SIG-M5 treated with dmso at 0.1 percent for 504 hours (cell line): ENCODE measurements at regions not wholly inside any gene's neighbourhood (a gene's known extent, or its start where the extent isn't known, plus 50 kb on each side); places are given as distances from the start of the nearest gene placed in this dataset.

Experiments used
- DNase-seq: peaks from one replicate; lab custom pipeline; 2025; ENCODE audit not compliant: unreplicated experiment; lab: John Stamatoyannopoulos, UW

DNA sequence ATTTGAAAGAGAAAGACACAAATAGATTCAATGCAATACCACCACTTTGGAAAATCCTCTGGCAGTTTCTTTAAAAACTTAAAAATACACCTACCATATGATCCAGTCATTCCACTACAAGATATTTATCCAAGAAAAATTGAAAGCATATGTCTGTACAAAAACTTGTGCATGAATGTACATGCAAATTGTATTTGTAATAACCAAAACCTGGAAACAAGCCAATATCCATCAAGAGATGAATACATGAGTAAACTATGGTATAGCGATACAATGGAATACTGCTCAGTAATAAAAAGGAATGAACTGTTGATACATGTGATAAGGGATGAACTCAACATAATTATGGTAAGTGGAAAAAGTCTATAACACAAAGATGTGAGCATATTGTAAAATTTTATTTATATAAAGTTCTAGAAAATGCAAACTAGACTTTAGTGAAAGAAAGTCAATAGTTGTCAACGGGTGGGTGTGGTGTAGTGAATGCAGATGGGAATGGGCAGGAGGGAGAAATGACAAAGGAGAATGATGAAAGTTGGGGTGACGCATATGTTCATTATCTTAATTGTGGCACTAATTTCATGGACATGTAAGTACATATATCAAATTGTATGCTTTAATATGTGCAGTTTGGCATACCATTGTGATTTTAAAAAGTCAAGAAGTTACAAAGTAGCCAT lies 347.5 kb downstream of the SAMD5 start:
- DNase-seq, result no peak

DNA sequence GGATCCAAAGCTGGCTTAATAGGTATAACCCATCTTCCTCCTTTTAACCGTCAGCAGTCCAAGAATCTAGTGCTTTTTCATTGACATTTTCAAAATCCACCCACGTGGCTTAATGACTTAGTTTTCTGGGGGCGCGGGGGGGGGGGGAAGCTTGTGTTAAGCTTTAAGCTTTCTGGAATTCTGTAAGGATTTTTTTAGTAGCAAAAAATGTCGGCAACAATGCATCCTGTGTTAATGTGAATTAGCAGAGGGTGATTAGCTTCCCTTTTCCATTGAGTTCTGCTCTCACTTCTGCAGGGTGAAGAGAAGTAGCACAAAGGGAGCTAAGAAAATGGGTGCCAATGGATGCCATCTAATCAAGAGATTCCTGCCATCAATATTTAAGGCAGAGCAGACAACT lies 348.2 kb downstream of the SAMD5 start:
- DNase-seq, result no peak

DNA sequence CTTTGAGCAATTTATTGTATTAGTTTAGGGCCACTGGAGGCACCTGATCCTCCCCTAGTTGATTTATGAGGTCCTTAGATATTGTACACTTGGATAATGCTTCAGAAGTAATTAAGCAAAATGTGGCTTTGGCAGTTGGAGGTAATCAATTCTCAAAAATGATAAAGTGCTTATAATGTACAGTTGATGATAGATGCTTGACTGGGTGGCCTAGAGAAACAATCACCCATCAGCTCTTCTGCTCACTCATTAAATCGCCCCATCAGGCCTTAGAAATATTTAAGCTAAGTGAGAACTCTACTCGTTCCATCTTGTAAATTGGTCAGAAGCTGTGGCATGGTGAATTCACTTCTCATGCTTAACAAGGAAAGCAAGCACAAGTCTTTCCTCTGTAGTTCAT lies 349.9 kb downstream of the SAMD5 start:
- no peak for DNase-seq

DNA sequence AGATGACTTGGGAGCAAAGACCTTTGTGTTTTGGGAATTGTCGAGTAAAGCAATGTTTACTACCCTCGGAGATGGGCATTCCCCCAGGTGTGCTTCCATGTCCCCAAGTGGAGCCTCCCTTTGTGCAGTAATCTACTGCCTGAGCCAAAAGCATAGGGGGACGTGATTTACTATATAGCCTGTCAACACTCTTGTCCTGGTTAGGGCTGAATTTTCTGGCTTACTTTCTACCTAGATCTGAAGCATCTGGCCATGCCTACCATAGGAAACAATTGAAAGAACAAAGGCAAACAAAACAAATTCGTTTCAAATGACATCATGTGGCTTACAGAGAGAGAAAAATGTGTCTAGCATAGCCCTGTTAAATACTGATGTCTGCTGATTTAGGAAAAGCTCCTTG lies 350.6 kb downstream of the SAMD5 start:
- no peak for DNase-seq

DNA sequence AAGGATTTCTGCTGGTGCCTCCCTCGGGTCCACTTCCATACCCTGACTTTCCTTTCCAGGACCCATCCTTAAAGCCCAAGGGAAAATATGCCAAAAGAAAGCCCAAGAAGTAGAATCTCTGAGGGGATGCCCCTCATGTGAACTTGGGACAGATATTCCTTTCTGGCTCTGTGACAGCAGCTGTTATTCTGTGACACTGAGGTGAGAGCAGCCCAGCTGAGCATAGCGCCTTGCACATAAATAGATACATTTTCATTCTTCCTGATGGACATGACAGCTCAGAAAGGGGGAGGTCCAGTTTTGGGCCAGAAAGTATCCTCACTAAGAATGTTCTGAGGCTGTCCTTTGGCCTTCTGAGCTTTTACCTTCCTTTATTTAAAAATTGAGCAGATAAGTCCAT lies 353.2 kb downstream of the SAMD5 start:
- DNase-seq, result no peak

DNA sequence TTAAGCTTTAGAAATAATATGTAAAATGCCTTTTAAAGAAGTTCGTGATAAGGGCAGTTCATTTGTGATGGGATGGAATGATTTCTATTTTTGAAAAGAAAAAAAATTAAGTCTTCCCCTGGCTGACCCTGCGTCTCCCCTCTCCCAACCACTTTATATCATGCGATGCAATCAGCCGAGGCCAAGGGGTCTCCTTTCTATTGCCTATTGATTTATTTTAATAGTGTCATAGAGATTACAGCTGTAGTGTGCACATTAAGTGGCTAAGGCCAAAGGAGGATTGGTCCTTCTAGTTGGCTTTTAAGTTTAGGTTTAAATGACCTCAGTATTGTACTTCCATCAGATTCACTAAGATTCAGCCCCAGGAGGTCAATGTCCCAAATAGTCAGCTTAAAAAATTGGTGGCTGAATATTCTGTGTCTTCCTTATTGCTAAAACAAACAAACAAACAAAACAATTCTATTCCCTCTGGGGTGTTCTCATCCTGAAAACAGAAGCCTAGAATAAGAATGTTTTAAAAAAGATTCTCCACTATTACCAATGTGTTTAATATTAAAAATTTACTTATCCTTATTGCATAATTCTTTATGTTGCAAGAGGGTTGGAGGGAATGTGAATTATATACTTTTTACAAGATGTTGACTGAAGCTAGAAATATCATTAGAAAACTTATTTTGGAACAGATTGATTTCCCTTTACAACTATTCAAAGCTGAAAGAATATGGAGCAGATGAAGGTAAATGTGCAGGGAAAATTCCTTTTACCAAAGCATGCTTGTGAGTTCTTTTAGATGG lies 359.1 kb downstream of the SAMD5 start:
- no peak for DNase-seq

DNA sequence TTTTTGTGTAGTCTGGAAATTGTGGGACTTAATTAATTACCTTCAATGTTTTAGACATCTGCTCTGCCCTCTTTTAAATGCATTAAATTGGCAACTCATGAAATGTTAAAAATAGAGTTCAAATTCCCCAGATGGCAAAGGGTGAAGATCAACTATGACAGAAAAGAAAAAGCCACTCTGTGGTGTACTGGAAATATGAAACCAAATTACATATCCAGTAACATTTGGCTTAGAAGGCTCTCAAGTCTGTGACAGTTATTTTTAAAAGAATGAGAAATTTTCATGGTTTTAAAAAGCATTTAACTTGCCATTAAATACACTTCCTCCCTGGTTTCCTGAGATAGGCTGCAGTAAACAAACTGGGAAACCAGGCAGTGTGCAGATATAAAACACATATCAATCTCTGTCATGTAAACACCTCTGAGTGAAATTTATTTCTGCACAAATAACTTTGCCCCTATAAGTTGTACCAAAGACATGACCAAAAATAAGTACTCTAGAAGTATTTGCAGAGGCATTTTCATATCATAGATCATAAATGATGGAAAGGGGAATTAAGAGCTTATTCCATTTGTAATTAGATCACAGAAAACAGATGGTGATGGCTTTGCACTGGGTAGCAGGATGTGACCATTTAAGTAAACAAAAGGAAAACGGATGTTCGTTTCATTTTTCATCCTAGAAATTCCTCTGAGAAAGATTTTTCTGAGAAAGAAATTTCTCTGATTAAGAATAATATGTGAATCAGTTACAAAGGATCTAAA lies 360.1 kb downstream of the SAMD5 start:
- no peak for DNase-seq

DNA sequence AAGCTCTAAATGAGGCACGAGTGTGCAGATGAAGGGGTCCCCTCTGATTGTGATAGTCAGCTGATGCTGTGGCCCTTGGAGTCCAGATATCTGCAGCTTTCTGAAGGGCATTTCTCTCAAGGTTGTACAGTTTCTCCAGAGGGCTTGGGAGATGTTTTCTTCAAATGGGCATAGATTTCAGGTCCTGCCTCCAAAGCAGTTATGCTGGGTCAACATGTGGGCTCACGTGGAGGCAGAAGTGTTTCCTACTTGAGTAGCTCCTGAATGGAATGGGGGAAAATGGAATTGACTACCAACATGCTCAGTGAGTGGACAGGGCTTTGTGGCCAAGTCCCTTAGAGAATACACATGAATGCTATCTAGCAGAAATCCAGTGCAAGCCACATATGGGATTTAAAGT lies 360.7 kb downstream of the SAMD5 start:
- DNase-seq, result no peak

DNA sequence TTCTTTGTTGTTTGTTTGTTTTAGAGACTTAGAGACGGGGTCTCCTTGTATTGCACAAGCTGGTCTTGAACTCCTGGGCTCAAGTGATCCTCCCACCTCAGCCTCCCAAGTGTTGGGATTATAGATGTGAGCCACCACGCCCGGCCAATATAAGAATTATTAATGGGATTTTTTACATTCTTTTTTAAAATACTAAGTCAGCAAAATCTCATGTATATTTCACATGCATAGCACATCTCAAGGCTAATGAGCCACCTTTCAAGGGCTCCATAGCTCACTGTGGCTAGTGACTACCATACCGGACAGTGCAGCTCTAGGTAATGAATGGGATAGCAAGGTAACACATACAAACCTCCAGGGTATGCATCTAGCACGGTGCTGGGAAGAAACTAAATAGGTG lies 361.4 kb downstream of the SAMD5 start:
- no peak for DNase-seq

DNA sequence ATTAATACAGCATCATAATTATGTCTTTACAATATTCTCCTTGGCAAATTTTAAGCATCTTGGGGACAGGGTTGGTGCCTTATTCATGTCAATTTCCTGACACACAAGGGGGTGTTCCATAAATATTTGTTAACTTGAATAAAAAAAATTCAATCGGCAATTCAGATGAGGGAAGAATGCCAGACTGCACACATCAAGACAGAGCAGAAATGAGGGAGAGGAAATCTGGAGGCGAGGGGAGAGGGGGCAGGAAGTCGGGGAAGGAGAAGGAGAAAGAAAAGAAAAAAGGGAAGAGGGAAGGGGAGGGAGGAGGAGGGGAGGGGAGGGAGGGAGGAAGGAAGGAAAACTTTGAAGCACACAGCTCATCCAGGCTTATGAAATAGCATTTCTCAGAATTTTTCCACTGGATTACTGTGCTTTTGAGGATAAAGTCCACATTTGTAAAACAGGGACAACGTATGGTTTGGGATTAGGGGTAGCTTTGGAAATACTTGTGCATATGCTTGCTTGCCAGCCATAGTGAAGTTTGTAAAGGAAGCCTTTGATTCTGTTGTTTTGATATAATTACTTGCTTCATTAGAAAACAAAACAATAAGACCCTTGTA lies 362.1 kb downstream of the SAMD5 start:
- DNase-seq, result no peak

DNA sequence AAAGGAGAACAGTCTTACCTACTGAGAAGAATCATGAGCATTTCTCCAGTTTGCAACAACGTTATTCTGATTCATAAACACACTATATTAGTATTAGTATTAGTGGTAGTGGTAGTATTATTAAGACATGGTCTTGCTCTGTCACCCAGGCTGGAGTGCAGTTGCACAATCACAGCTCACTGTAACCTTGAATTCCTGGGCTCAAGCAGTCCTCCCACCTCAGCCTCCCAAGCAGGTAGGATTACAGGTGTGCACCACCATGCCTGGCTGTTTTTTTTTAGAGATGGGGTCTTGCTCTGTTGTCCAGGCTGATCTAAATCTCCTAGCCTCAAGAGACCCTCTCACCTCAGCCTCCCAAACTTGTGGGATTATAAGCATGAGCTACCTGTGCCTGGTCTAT lies 363.5 kb downstream of the SAMD5 start:
- no peak for DNase-seq

DNA sequence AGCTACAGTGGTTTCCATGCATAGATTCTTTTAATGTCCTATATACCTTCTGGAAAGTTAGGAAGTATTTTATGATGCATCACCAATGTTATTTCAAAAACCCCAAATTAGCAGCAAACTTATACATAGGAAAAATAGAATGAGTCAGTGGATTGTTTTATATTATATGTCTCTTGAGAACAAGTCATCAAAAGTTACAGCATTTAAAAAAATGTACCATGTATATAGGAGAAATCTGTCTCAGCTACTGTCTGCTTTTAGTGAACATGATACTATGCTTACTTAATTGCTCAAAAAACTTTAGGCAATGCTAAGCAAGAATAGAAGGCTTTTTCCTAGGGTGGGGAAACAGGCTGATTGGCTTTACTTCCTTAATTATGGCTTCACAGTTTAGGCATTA lies 365.3 kb downstream of the SAMD5 start:
- DNase-seq, result no peak

DNA sequence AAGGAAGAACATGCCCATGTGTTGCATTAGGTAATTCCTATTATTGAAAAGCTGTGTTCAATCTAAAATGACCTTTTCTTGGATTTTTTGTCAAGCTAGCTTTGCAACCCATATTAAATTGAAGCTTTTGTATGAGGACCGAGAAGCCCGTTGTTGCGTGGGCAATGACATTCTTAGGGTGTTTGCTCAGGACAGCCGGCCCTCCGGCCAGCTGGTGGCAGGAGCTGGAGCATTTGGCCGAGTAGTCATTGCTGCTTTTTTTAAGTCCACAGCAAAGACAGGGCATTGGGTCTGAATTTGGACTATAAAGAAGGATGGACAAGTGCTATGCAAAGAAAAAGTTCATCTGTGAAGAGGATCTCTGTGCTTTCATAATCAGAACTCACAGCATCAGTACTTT lies 365.8 kb downstream of the SAMD5 start:
- no peak for DNase-seq

DNA sequence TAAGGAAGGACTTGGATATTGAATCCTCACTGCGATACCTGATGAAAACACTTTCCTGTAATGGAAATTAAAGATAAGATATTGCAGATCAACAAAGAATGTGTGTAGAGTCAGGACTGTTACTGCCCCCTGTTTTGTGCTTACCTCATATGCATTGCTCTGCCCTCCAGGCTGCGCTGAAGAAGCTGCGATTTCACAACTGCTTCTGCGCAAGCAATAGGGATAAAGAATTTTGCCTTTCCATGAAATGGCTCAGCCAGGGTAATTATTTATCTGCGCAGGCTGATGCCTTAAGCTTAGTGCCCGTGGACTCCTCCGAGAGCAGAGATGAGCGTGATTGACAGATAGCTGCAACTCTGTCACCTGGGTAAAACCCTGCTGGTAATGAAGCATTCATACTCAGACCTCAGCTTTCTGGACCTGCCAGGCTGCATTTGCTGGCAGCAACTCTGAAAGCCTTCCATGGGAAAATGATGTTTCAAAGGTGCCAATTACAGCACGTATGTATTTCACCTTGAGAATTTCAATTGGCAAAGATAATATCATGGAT lies 370.6 kb downstream of the SAMD5 start:
- DNase-seq, result no peak

DNA sequence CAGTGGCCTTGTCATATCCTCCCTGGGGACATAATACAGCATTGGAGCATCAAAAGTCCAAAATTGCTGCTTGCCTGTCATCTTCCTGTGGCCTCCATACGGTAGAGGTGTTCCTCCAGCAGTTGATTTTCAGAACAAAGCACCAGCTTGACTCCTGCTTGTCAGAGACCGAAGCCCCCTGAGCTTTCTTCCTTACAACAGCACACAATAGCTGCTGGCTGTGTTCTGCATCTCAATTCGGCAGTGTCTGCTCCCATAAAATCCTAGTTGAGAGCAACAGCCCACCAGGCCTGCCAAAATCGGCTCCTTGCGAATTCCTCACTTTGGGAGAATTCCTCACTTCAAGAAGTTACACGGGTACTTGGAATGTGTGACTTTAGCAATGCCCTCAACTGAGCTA lies 372.9 kb downstream of the SAMD5 start:
- no peak for DNase-seq

DNA sequence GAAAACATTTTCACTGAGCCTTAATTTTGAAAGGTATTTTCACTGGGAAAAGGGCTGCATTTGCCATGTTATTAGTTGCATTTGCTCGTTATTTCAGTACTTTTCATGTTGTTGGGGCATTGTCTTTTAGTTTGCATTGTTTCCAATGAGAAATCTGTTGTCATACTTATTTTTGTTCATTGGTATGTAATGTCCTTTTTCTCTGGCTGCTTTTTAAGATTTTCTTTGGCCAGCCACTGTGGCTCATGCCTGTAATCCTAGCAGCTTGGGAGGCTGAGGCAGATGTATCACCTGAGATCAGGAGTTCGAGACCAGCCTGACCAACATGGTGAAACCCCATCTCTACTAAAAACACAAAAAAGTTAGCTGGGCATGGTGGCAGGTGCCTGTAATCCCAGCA lies 379.9 kb downstream of the SAMD5 start:
- DNase-seq, result no peak

DNA sequence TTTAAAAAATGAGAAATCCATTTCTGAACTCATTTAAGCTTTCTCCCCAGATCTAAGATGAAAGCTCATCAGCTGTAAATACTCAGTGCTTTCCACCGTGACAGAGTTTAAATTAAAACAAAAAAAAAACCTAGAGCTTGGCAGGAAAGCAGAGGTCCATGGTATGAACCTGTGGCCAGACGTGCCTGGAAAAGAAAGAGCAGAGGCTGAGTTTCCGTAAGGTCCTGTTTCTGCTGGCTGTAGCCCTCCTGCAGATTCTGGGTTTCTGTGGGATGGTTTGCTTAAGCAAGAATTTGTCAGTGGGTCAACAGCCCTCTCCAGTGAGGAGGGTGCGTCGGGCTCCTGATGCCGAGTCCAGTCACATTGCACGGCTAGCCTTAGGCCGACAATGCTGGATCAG lies 383.2 kb downstream of the SAMD5 start:
- DNase-seq, result no peak

DNA sequence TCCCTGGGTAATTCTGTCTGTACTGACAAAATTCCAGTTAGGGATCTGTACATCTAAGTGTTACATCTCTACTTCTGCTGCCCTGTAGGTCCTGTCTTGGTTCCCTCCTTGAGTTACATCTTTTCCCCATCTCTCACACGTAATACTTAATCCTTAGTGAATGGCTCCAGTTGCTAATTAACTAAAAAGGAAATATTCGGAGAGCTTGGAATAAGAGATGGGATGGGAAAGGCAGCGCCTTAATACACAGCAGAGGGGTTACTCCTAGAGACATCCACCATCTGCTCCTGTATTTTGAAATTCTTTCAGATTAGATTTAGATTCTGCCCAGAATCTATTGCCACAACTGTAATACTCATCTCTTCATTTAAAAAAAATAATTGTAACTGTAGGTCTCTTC lies 384.0 kb downstream of the SAMD5 start:
- no peak for DNase-seq

DNA sequence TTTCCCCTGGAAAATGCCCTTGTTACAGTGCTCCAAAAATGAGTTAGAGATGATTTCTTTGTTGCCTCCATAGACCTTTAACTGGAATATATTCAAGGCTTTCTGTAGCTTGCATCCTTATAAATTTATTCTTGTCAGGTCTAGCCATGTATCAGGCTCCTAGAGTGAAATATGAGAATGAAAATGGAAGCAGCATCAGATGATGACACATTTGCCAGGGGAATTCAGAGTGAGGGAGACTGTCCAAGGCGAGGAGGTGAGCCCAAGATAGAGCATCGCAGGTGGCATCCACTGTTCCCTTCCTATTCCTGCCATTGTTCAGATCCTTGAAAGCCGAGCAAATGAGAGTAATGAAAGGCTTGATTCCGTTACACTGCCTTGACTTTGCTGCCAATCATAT lies 386.8 kb downstream of the SAMD5 start:
- DNase-seq, result no peak

DNA sequence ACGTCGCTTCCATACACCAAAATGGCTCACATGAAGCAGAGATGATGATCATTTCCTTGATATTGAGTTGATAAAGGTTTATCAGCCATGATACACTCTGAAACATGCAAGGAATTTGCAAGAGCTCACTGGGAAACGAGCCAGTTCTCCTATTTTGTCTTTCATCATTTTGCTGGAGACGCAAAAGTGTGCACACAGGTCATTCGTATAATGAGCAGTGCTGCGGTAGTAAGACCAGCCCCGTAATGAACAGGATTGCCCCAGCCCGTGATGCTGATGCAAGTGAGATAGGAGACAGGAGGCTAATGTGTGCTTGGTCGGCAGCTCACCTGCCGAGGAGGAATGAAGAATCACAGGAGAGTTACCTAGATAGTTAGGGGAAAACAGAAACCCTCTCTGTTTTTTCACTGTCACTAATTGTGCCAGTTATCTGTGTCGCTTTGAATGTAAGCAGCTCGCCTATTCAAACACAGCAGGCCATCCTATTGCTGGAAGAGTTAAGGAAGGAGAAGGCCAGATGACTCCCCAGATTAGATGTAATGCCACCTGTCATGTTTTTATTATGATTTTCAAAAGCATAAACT lies 391.8 kb downstream of the SAMD5 start:
- DNase-seq, result no peak

DNA sequence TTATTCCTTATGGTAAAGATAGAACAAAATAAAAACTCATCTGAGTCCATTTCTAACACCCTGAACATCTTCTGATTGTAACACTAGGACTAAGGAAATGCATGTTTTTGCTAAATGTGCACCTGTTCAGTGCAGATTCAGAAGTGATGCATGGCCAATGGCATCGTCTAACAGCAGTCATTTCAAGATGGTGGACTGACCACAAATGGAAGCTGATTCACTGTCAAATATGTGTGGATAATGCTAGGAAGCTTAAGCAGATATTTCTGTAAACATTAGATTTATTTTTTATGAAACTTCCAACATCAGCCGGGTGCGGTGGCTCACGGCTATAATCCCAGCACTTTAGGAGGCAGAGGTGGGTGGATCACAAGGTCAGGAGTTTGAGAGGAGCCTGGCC lies 394.8 kb downstream of the SAMD5 start:
- DNase-seq, result no peak
